ENCODE measurements at regions not wholly inside any gene's neighbourhood (a gene's known extent, or its start where the extent isn't known, plus 50 kb on each side); places are given as distances from the start of the nearest gene placed in this dataset.

GRCh38 chr7:53466371-53466770 is 430.9 kb downstream of the POM121L12 start:
- TF ChIP-seq CTCF (IDR thresholded peaks at IDR 0.05) (no peak), POLR2A (IDR thresholded peaks at IDR 0.05) (no peak), EP300 (IDR thresholded peaks at IDR 0.05) (no peak)
